Keratinocyte (primary cell): ENCODE measurements at regions not wholly inside any gene's neighbourhood (a gene's known extent, or its start where the extent isn't known, plus 50 kb on each side); places are given as distances from the start of the nearest gene placed in this dataset.

Experiments used
- DNase-seq: peaks from one replicate; pipeline ENCODE4 v3.0.0-alpha.2; 2011; ENCODE audit warnings: low read depth, missing footprints, low spot score
- FAIRE-seq: peaks from 2 replicates; lab custom pipeline; 2011; peaks lifted over from hg19 to GRCh38; lab: Jason Lieb, UNC
- H2AFZ ChIP-seq: 2 replicates; pipeline ENCODE4 v1.6.0; 2012; ENCODE audit warnings: low read length, control low read depth, inconsistent platforms; ENCODE audit not compliant: control insufficient read depth
- H3K27ac ChIP-seq: 2 replicates; pipeline ENCODE4 v1.5.1; 2011; ENCODE audit warnings: low read length; ENCODE audit not compliant: control insufficient read depth, insufficient read depth
- H3K27me3 ChIP-seq: 3 replicates; pipeline ENCODE4 v1.6.0; 2011; ENCODE audit warnings: low read length; ENCODE audit not compliant: control insufficient read depth, insufficient read depth; ENCODE audit errors: extremely low read depth
- H3K36me3 ChIP-seq, 2 experiments: 2 replicates in 1 of 2; 3 replicates in 1 of 2; pipeline ENCODE4 v1.5.1; 2011; ENCODE audit warnings: low read length in 2 of 2, mild to moderate bottlenecking in 1 of 2; ENCODE audit not compliant: control insufficient read depth in 2 of 2, insufficient read depth in 2 of 2; ENCODE audit errors: extremely low read depth in 1 of 2
- H3K4me1 ChIP-seq: 3 replicates; pipeline ENCODE4 v1.5.1; 2011; ENCODE audit warnings: low read length; ENCODE audit not compliant: control insufficient read depth, insufficient read depth; ENCODE audit errors: extremely low read depth
- H3K4me2 ChIP-seq: 3 replicates; pipeline ENCODE4 v1.6.0; 2011; ENCODE audit warnings: low read depth, low read length; ENCODE audit not compliant: control insufficient read depth, insufficient read depth; ENCODE audit errors: extremely low read depth
- H3K4me3 ChIP-seq, 3 experiments: fragments of 200-600 bp in 1 of 3; sonication (generic) in 1 of 3; 2 replicates in 2 of 3; 3 replicates in 1 of 3; pipeline ENCODE4 v1.5.1; 2011 to 2016; ENCODE audit warnings: low read length in 3 of 3, mild to moderate bottlenecking in 3 of 3, control low read depth in 2 of 3, inconsistent platforms in 1 of 3, low read depth in 1 of 3, mixed read lengths in 1 of 3, mixed run types in 1 of 3, moderate library complexity in 1 of 3; ENCODE audit not compliant: control insufficient read depth in 2 of 3, insufficient read depth in 2 of 3; ENCODE audit errors: extremely low read depth in 1 of 3
- H3K79me2 ChIP-seq: 2 replicates; pipeline ENCODE4 v1.6.0; 2012; ENCODE audit warnings: low read length; ENCODE audit not compliant: control insufficient read depth, insufficient read depth
- H3K9ac ChIP-seq: 3 replicates; pipeline ENCODE4 v1.6.0; 2011; ENCODE audit warnings: low read length; ENCODE audit not compliant: control insufficient read depth, insufficient read depth; ENCODE audit errors: extremely low read depth
- H3K9me1 ChIP-seq: 3 replicates; pipeline ENCODE4 v1.6.0; 2011; ENCODE audit warnings: low read length; ENCODE audit not compliant: control insufficient read depth, insufficient read depth; ENCODE audit errors: extremely low read depth
- H3K9me3 ChIP-seq: 2 replicates; pipeline ENCODE4 v1.5.1; 2012; ENCODE audit warnings: low read depth, low read length; ENCODE audit not compliant: control insufficient read depth
- H4K20me1 ChIP-seq: 3 replicates; pipeline ENCODE4 v1.6.0; 2011; ENCODE audit warnings: low read length; ENCODE audit not compliant: control insufficient read depth, insufficient read depth; ENCODE audit errors: extremely low read depth
- EZH2 ChIP-seq: IDR thresholded peaks from one replicate; pipeline ENCODE4 v1.6.1; 2012; ENCODE audit warnings: inconsistent platforms, mild to moderate bottlenecking, low read length, moderate library complexity
- dilution Hi-C: fragments of 300-500 bp; cut with MboI; formaldehyde crosslinking; loops from one replicate; pipeline ENCODE4 v1.7.0; 2020; ENCODE audit warnings: low sequenced_read_pairs; ENCODE audit not compliant: extremely low pct_ligation_motif_present
- small RNA-seq, 3 experiments: library from RNA; depleted of rRNA; stranded (forward); fragments of <200 nt; gene quantifications; one replicate each; pipeline ENCODE3, GENCODE V24; 2012; ENCODE audit warnings: low read depth in 3 of 3, low replicate concordance in 1 of 3; ENCODE audit not compliant: insufficient read length in 3 of 3
- TF ChIP-seq, protein P1 (sequence below), 3 experiments: IDR thresholded peaks in 1 of 3; conservative IDR thresholded peaks in 1 of 3; optimal IDR thresholded peaks in 1 of 3; 2 replicates in 2 of 3; 3 replicates in 1 of 3; pipeline versions ENCODE3 to v1.5.1; 2011; ENCODE audit warnings: low read length in 3 of 3, mild to moderate bottlenecking in 3 of 3, moderate library complexity in 2 of 3, control low read depth in 1 of 3, inconsistent platforms in 1 of 3; ENCODE audit not compliant: insufficient read depth in 2 of 3; ENCODE audit errors: extremely low read depth in 1 of 3

- H3K4me1 ChIP-seq, result no peaks in the 10 kb centered on the region
- H2AFZ ChIP-seq, result no peak overlapping the region
- no peak overlapping the region for H3K27ac ChIP-seq
- no peaks in the 10 kb centered on the region for H3K79me2 ChIP-seq
- no peaks in the 10 kb centered on the region for H3K9me3 ChIP-seq
- DNase-seq (peak; percentile 25), FAIRE-seq (no peak)
- no peak overlapping the region for H3K9ac ChIP-seq
- no peak overlapping the region for H3K4me2 ChIP-seq
- no peak overlapping the region for H3K4me3 ChIP-seq
- H3K27me3 ChIP-seq, result no peaks in the 10 kb centered on the region
- no peaks in the 10 kb centered on the region for H3K9me1 ChIP-seq
- no peaks in the 10 kb centered on the region for H4K20me1 ChIP-seq
- TF ChIP-seq, protein P1, sequence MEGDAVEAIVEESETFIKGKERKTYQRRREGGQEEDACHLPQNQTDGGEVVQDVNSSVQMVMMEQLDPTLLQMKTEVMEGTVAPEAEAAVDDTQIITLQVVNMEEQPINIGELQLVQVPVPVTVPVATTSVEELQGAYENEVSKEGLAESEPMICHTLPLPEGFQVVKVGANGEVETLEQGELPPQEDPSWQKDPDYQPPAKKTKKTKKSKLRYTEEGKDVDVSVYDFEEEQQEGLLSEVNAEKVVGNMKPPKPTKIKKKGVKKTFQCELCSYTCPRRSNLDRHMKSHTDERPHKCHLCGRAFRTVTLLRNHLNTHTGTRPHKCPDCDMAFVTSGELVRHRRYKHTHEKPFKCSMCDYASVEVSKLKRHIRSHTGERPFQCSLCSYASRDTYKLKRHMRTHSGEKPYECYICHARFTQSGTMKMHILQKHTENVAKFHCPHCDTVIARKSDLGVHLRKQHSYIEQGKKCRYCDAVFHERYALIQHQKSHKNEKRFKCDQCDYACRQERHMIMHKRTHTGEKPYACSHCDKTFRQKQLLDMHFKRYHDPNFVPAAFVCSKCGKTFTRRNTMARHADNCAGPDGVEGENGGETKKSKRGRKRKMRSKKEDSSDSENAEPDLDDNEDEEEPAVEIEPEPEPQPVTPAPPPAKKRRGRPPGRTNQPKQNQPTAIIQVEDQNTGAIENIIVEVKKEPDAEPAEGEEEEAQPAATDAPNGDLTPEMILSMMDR (optimal IDR thresholded peaks at IDR 0.05 in 1 of 3, IDR thresholded peaks at IDR 0.05 in 1 of 3, conservative IDR thresholded peaks at IDR 0.05 in 1 of 3; ENCODE audit: extremely low read depth in 1 of 3, insufficient read depth in 2 of 3, low read length in 3 of 3), result no peak
- no peak for TF ChIP-seq EZH2
- no peaks in the 10 kb centered on the region for H3K36me3 ChIP-seq
- dilution Hi-C loops, result no loop called here
These were observed 53.9 kb upstream of the RORB start for GRCh38 chr9:74443036-74443750.

GRCh38 chr9:74444369-74444768 is 52.8 kb upstream of the RORB start:
- Histone ChIP-seq H3K9ac (no peak overlapping the region), H3K9me1 (no peaks in the 10 kb centered on the region), H3K4me1 (no peaks in the 10 kb centered on the region), H3K27me3 (no peaks in the 10 kb centered on the region), H3K4me2 (no peak overlapping the region), H4K20me1 (no peaks in the 10 kb centered on the region), H3K79me2 (no peaks in the 10 kb centered on the region), H3K9me3 (no peaks in the 10 kb centered on the region), H3K36me3 (no peaks in the 10 kb centered on the region), H3K27ac (no peak overlapping the region), H2AFZ (no peak overlapping the region), H3K4me3 (no peak overlapping the region)
- TF ChIP-seq, protein P1 (optimal IDR thresholded peaks at IDR 0.05 in 1 of 3, IDR thresholded peaks at IDR 0.05 in 1 of 3, conservative IDR thresholded peaks at IDR 0.05 in 1 of 3; ENCODE audit: extremely low read depth in 1 of 3, insufficient read depth in 2 of 3, low read length in 3 of 3), result no peak
- no peak for TF ChIP-seq EZH2
- FAIRE-seq (no peak), DNase-seq (no peak)
- dilution Hi-C loops, result no loop called here

Small RNAs in the stretch of these regions (small RNA-seq; reads per million reads assigned to genes)
- gene RNA5SP286, result 0 reads per million in 3 experiments
